Dendritic cell treated with granulocyte-macrophage colony-stimulating factor and Interleukin-4, amounts not matched to agents 40 ng/mL and 50 ng/mL, for 4 days (primary cell): ENCODE measurements at regions not wholly inside any gene's neighbourhood (a gene's known extent, or its start where the extent isn't known, plus 50 kb on each side); places are given as distances from the start of the nearest gene placed in this dataset.
"Not testable (repeated sequence)": the region's sequence is repeated elsewhere in the genome, so short reads cannot be mapped to it uniquely, and the experiment has no call there.

Experiments used
- H3K27ac Mint-ChIP-seq: one replicate; pipeline ENCODE4 v1.8.0; 2022; ENCODE audit warnings: mild to moderate bottlenecking, mixed read lengths
- H3K27me3 Mint-ChIP-seq: one replicate; pipeline ENCODE4 v1.8.0; 2022; ENCODE audit warnings: mild to moderate bottlenecking, mixed read lengths
- H3K36me3 Mint-ChIP-seq: one replicate; pipeline ENCODE4 v1.8.0; 2022; ENCODE audit warnings: low read depth, mixed read lengths
- H3K4me1 Mint-ChIP-seq: one replicate; pipeline ENCODE4 v1.8.0; 2022; ENCODE audit warnings: low read depth, mixed read lengths
- H3K4me3 Mint-ChIP-seq: one replicate; pipeline ENCODE4 v1.8.0; 2022; ENCODE audit warnings: mild to moderate bottlenecking, moderate library complexity, mixed read lengths
- H3K9me3 Mint-ChIP-seq: one replicate; pipeline ENCODE4 v1.8.0; 2022; ENCODE audit warnings: mixed read lengths
- intact Hi-C: fragments of 100-400 bp; cut with micrococcal nuclease; formaldehyde crosslinking; loops from one replicate; pipeline ENCODE4 v1.15.0; 2022

DNA sequence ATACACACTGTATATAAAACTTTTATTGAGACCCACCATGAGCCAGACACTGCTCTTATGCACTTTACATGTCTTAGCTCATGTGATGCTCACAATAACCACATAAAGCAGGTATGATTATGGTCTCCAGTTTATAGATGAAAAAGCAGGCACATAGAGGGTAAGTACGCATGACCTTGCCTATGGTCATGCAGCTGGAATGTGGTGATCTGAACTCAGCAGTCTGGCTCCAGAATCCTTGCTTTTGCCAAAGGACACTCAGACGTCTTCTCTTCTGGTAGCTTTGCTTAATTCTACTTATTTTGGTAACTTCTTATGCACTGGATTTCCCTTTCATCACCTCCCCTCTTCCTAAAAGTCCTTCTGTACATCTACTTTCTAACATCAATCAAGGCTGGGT is 103.3 kb upstream of the CRY1 start:
- peaks cover 2% of the 10 kb centered on the region for H3K27me3 Mint-ChIP-seq
- no peaks in the 10 kb centered on the region for H3K9me3 Mint-ChIP-seq
- no peak overlapping the region for H3K27ac Mint-ChIP-seq
- H3K4me1 Mint-ChIP-seq = no peaks in the 10 kb centered on the region
- intact Hi-C loops = no loop called here
- no peaks in the 10 kb centered on the region for H3K36me3 Mint-ChIP-seq
- H3K4me3 Mint-ChIP-seq = no peak overlapping the region

DNA sequence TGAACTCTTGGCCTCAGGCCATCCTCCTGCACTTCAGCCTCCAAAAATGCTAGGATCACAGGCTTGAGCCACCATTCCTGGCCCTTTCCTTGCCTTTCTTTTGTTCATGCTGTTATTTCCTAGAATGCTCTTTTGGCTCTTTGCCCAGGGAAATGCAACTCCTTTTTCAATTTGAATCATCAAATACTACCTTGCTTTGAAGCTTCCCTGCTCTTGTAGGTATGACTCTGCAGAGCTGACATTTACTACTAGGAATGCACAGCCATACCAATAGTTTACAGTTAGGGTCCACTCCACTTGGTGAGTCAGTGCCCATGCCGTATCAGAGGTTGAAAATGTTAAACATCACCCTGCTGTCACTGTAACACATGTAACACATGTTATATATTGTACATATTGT is 107.0 kb upstream of the CRY1 start:
- intact Hi-C loops = no loop called here
- peaks cover 2% of the 10 kb centered on the region for H3K27me3 Mint-ChIP-seq

DNA sequence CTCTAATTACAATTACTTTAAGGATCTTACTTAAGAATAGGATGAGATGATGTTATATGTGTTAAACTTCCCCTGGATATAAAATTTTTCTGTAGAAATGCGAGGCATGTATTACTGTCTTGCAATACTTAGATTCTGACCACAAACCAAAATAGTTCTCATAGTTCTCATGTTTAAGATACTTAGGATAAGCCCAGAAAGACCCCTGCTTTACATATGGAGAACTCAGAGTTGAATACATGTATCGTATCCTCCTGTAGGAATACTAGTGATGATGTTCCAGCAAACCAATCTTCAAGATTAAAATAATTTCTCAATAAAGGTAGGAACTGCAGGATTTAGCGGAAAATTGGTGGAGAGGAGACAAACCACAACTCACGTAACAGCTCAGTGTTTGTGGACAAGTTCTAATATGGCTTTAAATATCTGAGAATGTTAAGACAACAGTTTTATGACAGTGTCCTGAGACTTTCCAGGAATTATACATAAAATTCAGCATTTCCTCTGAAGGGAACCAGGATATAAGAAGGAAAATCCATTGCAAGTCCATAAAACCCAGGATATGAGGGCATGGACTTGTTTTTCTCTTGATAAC is 114.7 kb upstream of the CRY1 start:
- Mint-ChIP-seq H3K4me1 (no peaks in the 10 kb centered on the region), H3K4me3 (no peak overlapping the region), H3K27ac (no peak overlapping the region), H3K36me3 (no peaks in the 10 kb centered on the region), H3K27me3 (peaks cover 2% of the 10 kb centered on the region), H3K9me3 (peaks cover 5% of the 10 kb centered on the region)
- intact Hi-C loops = no loop called here

More for the DNA sequence above, 107.0 kb upstream of the CRY1 start:
- Mint-ChIP-seq H3K27ac (no peak overlapping the region), H3K36me3 (no peaks in the 10 kb centered on the region), H3K4me1 (no peaks in the 10 kb centered on the region), H3K9me3 (no peaks in the 10 kb centered on the region), H3K4me3 (no peak overlapping the region)

DNA sequence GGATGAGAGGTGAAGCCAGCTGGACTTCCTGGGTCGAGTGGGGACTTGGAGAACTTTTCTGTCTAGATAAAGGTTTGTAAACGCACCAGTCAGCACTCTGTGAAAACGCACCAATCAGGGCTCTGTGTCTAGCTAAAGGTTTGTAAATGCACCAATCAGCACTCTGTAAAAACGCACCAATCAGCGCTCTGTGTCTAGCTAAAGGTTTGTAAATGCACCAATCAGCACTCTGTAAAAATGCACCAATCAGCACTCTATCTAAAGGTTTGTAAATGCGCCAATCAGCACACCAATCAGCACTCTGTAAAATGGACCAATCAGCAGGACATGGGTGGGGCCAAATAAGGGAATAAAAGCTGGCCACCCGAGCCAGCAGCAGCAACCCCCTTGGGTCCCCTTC is 116.4 kb upstream of the CRY1 start:
- H3K9me3 Mint-ChIP-seq, H3K4me1 Mint-ChIP-seq, H3K36me3 Mint-ChIP-seq, H3K27ac Mint-ChIP-seq, H3K4me3 Mint-ChIP-seq, H3K27me3 Mint-ChIP-seq, intact Hi-C loops: not testable (repeated sequence)

DNA sequence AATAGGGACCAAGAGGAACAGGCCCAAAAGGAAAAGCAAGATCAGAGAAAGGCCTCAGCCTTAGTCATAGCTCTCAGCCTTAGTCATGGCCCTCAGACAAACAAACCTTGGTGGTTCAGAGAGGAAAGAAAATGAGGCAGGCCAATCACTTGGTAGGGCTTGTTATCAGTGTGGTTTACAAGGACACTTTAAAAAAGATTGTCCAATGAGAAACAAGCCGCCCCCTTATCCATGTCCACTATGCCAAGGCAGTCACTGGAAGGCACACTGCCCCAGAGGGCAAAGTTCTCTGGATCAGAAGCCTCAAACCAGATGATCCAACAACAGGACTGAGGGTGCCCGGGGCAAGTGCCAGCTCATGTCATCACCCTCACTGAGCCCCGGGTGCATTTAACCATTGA is 121.0 kb upstream of the CRY1 start:
- H3K4me1 Mint-ChIP-seq, H3K4me3 Mint-ChIP-seq, intact Hi-C loops, H3K27ac Mint-ChIP-seq, H3K9me3 Mint-ChIP-seq, H3K27me3 Mint-ChIP-seq, H3K36me3 Mint-ChIP-seq: not testable (repeated sequence)

DNA sequence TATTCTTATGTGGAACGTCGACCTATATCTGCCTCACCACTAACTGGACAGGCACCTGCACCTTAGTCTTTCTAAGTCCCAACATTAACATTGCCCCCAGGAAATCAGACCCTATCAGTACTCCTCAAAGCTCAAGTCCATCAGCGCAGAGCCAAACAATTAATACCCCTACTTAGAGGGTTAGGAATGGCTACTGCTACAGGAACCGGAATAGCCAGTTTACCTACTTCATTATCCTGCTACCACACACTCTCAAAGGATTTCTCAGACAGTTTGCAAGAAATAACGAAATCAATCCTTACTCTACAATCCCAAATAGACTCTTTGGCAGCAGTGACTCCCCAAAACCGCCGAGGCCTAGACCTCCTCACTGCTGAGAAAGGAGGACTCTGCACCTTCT is 123.1 kb upstream of the CRY1 start:
- H3K4me3 Mint-ChIP-seq, intact Hi-C loops, H3K27ac Mint-ChIP-seq, H3K9me3 Mint-ChIP-seq, H3K4me1 Mint-ChIP-seq, H3K36me3 Mint-ChIP-seq, H3K27me3 Mint-ChIP-seq: not testable (repeated sequence)

DNA sequence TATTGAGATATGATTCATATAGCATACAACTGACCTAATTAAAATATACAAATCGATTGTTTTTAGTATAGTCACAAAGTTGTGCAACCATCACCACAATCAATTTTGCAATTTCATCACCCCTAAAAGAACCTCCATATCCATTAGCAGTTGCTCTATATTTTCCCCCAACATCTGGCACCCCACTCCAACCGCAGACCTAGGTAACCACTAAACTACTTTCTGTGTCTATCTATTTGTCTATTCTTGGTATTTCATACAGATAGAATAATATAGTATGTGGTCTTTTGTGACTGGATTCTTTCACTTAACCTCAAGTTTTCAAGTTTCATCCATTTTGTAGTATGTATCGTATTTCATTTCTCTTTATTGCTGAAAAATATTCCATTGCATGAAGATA is 126.0 kb upstream of the CRY1 start:
- no peak overlapping the region for H3K27ac Mint-ChIP-seq
- no peaks in the 10 kb centered on the region for H3K9me3 Mint-ChIP-seq
- no peaks in the 10 kb centered on the region for H3K4me1 Mint-ChIP-seq
- no peak overlapping the region for H3K4me3 Mint-ChIP-seq
- intact Hi-C loops = no loop called here
- no peaks in the 10 kb centered on the region for H3K36me3 Mint-ChIP-seq
- H3K27me3 Mint-ChIP-seq = peaks cover 6% of the 10 kb centered on the region

DNA sequence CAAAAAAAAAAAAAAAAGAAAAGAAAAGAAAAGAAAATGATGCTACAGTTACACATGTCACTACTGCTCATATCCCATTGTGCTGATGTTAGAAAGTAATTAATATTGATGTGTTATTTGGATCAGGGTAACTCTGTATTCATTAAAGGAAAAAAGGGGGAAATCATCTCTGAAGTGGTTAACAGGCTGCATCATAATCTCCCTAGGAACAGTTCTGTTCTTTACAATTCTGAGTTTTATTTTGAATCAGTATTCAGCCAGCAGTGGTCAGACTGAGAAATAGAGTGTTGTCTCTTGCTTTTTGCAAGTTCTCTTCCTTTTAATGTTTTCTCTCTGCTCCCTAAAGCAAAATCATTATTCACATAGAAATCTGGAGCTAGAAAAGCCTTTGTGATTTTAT is 128.6 kb upstream of the CRY1 start:
- H3K27ac Mint-ChIP-seq = no peak overlapping the region
- intact Hi-C loops = no loop called here
- peaks cover 6% of the 10 kb centered on the region for H3K27me3 Mint-ChIP-seq

DNA sequence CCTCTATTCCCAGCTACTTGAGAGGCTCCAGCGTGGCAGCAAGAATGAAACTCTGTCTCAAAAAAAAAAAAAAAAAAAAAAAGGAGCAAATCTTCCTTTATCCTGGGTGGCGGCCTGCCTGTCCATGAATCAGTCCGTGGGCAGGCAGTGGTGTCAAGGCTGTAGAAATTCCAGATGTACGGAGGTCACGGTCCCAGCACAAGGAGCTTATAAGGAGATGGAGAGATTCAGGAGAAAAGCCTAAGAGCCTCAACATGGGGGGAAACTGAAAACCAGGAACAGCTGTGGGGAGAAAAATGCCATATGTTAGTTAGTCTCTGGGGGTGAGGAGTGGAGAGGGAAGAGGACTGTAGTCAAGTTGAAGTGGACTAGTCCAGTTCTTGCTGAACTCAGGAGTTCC is 130.5 kb upstream of the CRY1 start:
- Mint-ChIP-seq H3K27ac (no peak overlapping the region), H3K27me3 (peaks cover 6% of the 10 kb centered on the region), H3K4me3 (no peak overlapping the region), H3K4me1 (no peaks in the 10 kb centered on the region), H3K36me3 (no peaks in the 10 kb centered on the region), H3K9me3 (no peaks in the 10 kb centered on the region)
- intact Hi-C loops = no loop called here

More for the DNA sequence above, 128.6 kb upstream of the CRY1 start:
- no peaks in the 10 kb centered on the region for H3K4me1 Mint-ChIP-seq
- no peak overlapping the region for H3K4me3 Mint-ChIP-seq
- no peaks in the 10 kb centered on the region for H3K36me3 Mint-ChIP-seq
- no peaks in the 10 kb centered on the region for H3K9me3 Mint-ChIP-seq

DNA sequence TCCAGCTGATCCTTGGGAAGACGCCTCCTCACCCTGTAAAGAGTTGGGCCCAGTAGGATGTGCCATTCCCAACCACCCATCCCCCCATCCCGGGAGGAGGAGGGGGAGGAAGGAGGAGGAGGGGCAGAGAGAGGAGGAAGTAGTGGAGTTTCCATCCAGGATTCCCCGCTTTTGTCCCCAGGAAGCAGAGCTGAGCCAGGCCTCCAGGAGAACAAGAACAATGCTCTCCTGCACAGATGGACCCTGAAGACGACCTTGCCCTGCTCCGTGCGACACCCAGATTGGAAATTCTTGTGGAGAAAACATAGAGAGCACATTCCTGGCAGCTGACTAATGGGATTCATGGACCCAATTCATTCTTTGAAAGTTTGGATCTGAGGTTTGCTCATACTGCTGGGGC is 132.3 kb upstream of the CRY1 start:
- Mint-ChIP-seq H3K27ac (no peak overlapping the region), H3K27me3 (peaks cover 6% of the 10 kb centered on the region), H3K4me3 (no peak overlapping the region), H3K36me3 (no peaks in the 10 kb centered on the region), H3K4me1 (no peaks in the 10 kb centered on the region), H3K9me3 (no peaks in the 10 kb centered on the region)
- intact Hi-C loops = no loop called here

DNA sequence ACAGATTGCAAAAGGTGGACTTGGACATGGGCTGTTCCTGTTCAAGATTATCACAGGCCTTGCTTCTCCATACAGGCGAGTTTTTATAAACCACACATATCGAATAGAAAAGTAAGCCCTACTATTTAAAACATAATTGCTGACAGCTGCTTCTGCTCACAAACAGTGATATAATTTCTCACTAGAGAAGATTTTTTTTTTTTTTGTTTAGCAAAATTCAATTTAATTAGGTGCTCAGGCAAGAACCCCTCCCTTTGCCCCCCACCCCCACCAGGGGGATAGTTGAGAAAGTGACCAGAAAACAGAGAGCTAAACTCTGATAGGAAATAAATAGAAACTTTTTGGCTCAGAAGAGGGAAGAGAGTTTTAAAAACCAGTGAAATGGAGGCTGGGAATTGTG is 132.8 kb upstream of the CRY1 start:
- Mint-ChIP-seq H3K27ac (no peak overlapping the region), H3K27me3 (peaks cover 4% of the 10 kb centered on the region), H3K9me3 (no peaks in the 10 kb centered on the region), H3K4me3 (no peak overlapping the region), H3K36me3 (no peaks in the 10 kb centered on the region), H3K4me1 (no peaks in the 10 kb centered on the region)
- intact Hi-C loops = no loop called here

DNA sequence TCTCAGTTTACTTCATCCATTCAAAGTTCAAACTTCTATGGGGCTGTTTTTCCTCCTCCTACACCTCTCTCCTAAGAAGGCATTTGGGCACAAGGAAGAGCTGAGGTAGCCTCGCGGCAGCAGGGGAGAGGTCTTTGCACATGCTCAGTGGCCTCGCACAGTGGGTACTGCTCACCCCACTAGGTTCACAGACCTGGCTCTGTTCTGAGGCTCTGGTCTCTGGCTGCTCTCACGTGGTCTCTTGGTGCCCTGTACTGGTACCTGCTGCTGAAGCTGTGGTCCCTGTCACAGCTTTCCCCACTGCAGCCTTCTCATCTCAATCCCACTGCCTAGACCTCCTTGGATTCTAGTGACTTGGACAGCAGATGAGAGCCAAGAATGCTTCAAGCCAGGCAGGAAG is 134.7 kb upstream of the CRY1 start:
- Mint-ChIP-seq H3K9me3 (no peaks in the 10 kb centered on the region), H3K4me1 (no peaks in the 10 kb centered on the region), H3K27me3 (peaks cover 1% of the 10 kb centered on the region), H3K4me3 (no peak overlapping the region), H3K36me3 (no peaks in the 10 kb centered on the region), H3K27ac (no peak overlapping the region)
- intact Hi-C loops = no loop called here

DNA sequence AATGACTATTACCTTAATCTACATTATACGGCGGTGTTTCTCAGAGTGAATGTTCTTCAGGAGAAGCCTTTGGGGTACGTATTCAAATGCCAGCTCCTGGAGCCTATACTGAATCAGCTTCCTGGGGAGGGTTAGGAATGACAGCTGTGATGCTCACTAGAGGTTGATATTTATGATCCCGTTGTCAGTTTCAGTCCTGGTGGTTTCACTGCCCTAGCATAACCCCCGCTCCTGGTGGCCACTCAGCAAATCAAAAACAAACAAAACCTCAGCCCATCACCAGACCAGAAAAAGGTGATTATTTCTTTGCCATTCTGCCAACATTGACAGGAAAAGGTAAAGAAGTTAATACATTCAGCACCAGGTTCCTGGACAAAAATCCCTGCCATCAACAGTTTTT is 136.5 kb upstream of the CRY1 start:
- peaks cover 1% of the 10 kb centered on the region for H3K27me3 Mint-ChIP-seq
- H3K4me3 Mint-ChIP-seq = no peak overlapping the region
- H3K36me3 Mint-ChIP-seq = no peaks in the 10 kb centered on the region
- H3K27ac Mint-ChIP-seq = no peak overlapping the region
- intact Hi-C loops = no loop called here
- no peaks in the 10 kb centered on the region for H3K9me3 Mint-ChIP-seq
- no peaks in the 10 kb centered on the region for H3K4me1 Mint-ChIP-seq

DNA sequence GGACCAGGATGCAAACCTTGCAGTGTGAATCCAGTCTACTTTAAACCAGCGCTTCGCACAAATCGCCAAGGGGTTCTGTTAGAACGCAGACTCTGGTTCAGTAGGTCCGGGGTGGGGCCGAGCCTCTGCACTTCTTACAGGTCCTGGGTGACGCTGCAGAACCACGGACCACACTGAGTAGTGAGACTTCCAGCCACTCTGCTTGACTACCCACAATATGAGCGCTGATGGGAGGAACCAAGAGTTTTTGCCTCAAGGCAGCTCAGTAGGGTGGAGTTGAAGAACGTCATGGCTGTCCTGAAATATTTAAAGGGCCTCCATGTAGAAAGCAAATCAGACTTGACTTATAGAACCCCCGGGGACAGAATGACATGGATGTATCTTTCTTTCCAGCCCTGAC is 138.0 kb upstream of the CRY1 start:
- H3K27ac Mint-ChIP-seq = no peak overlapping the region
- intact Hi-C loops = no loop called here
- no peaks in the 10 kb centered on the region for H3K36me3 Mint-ChIP-seq
- H3K27me3 Mint-ChIP-seq = peaks cover 1% of the 10 kb centered on the region
- H3K4me3 Mint-ChIP-seq = no peak overlapping the region
- H3K9me3 Mint-ChIP-seq = no peaks in the 10 kb centered on the region
- H3K4me1 Mint-ChIP-seq = no peaks in the 10 kb centered on the region

DNA sequence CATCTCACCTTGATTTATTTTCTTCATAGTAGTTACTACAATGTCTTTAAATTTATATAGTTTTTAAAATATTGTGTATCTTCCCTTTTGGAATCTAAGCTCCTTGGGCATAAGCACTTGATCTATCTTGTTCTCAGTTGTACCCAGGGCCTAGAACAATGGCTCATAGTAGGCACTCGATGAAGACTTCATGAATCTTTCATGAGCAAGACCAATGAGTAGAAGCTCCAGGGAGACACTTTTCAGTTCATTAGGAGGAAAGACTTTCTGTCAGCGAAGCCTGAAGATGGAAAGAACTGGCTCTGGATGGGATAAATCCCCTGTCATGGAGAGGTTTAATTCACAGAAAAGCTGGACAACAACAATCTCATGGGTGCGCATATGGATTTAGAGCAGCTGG is 140.2 kb upstream of the CRY1 start:
- no peaks in the 10 kb centered on the region for H3K36me3 Mint-ChIP-seq
- H3K4me3 Mint-ChIP-seq = no peak overlapping the region
- H3K9me3 Mint-ChIP-seq = no peaks in the 10 kb centered on the region
- H3K27me3 Mint-ChIP-seq = peaks cover 1% of the 10 kb centered on the region
- no peak overlapping the region for H3K27ac Mint-ChIP-seq
- no peaks in the 10 kb centered on the region for H3K4me1 Mint-ChIP-seq
- intact Hi-C loops = no loop called here
